Lung (tissue), 11 donors: ENCODE measurements at regions not wholly inside any gene's neighbourhood (a gene's known extent, or its start where the extent isn't known, plus 50 kb on each side); places are given as distances from the start of the nearest gene placed in this dataset.

ENCODE experiments used
- ATAC-seq: fragments of 200-7000 bp; cut with Tn5 transposase; one replicate; pipeline ENCODE4 v1.9.1; 2020; ENCODE audit warnings: moderate number of reproducible peaks; ENCODE audit not compliant: insufficient read depth, low FRiP score
- DNase-seq, 3 donors: peaks; one replicate each; pipeline ENCODE4 v3.0.0-alpha.2; 2013 to 2017
- H3K27ac ChIP-seq, 2 donors: one replicate each; pipeline ENCODE4 v1.5.1; 2013; ENCODE audit warnings: mild to moderate bottlenecking in 2 of 2, moderate library complexity in 2 of 2, control low read depth in 1 of 2, inconsistent platforms in 1 of 2, low read depth in 1 of 2, low read length in 1 of 2
- H3K27me3 ChIP-seq, 3 donors: one replicate each; pipeline ENCODE4 v1.5.1; 2013; ENCODE audit warnings: low read length in 2 of 3; ENCODE audit not compliant: control insufficient read depth in 3 of 3, insufficient read depth in 3 of 3
- H3K36me3 ChIP-seq, 4 donors: one replicate each; pipeline ENCODE4 v1.5.1; 2013; ENCODE audit warnings: low read length in 4 of 4, mild to moderate bottlenecking in 1 of 4, moderate library complexity in 1 of 4; ENCODE audit not compliant: control insufficient read depth in 4 of 4, insufficient read depth in 4 of 4
- H3K4me1 ChIP-seq, 5 donors: one replicate each; pipeline ENCODE4 v1.5.1; 2013; ENCODE audit warnings: low read length in 5 of 5, mild to moderate bottlenecking in 2 of 5, moderate library complexity in 1 of 5; ENCODE audit not compliant: control insufficient read depth in 5 of 5, insufficient read depth in 5 of 5
- H3K4me3 ChIP-seq: one replicate; pipeline ENCODE4 v1.5.1; 2013; ENCODE audit warnings: mild to moderate bottlenecking, control low read depth, moderate library complexity
- H3K9ac ChIP-seq, 2 donors: one replicate each; pipeline ENCODE4 v1.5.1; 2013; ENCODE audit warnings: low read length in 2 of 2, control low read depth in 1 of 2; ENCODE audit not compliant: insufficient read depth in 1 of 2
- H3K9me3 ChIP-seq, 4 donors: one replicate each; pipeline ENCODE4 v1.5.1; 2013; ENCODE audit warnings: low read length in 3 of 4, mild to moderate bottlenecking in 1 of 4, moderate library complexity in 1 of 4; ENCODE audit not compliant: control insufficient read depth in 4 of 4, insufficient read depth in 3 of 4
- CTCF ChIP-seq: IDR thresholded peaks from 2 replicates; pipeline ENCODE4 v1.5.1; 2012; ENCODE audit warnings: mild to moderate bottlenecking; ENCODE audit errors: control extremely low read depth, extremely low read depth
- WGBS, 2 donors: extraction: QIAGEN DNeasy Blood & Tissue Kit; methylation state at CpG; one replicate each; pipeline ENCODE4 v1.1.7; 2013; 5-methylcytosine and 5-hydroxymethylcytosine counted together
- donor health status: control.
- donor health status: control.
- donor health status: Bipolar disorder and iron deficiency.
- donor health status: healthy.
- donor health status: DM: yes; HTN: yes; CAD: no.

- Histone ChIP-seq H3K9ac (no peak overlapping the region), H3K4me3 (no peak overlapping the region), H3K27me3 (no peaks in the 10 kb centered on the region), H3K27ac (no peak overlapping the region), H3K4me1 (peaks cover 0 to 10% (median 0%) of the 10 kb centered on the region in 5 donors), H3K36me3 (no peaks in the 10 kb centered on the region), H3K9me3 (no peaks in the 10 kb centered on the region)
- no peak for ATAC-seq
- WGBS, 2 donors, result 55 to 91% methylated on average over 2 of the region's 2 CpGs
- peak in 1 of 3 donors; percentile 41 for DNase-seq
- TF ChIP-seq CTCF, result no peak
Measured at GRCh38 chr4:174398728-174399127, 115.0 kb downstream of the CEP44 start.

- DNase-seq (no peak), ATAC-seq (no peak)
- no peak for TF ChIP-seq CTCF
- no peak overlapping the region for H3K27ac ChIP-seq
- H3K9ac ChIP-seq, result no peak overlapping the region
- H3K4me3 ChIP-seq, result no peak overlapping the region
- peaks cover 0 to 2% (median 0%) of the 10 kb centered on the region in 5 donors for H3K4me1 ChIP-seq
- H3K36me3 ChIP-seq, result no peaks in the 10 kb centered on the region
- no peaks in the 10 kb centered on the region for H3K27me3 ChIP-seq
- 71 to 73% methylated on average over 3 of the region's 3 CpGs for WGBS, 2 donors
- no peaks in the 10 kb centered on the region for H3K9me3 ChIP-seq
Measured at GRCh38 chr4:174397366-174398155, 113.8 kb downstream of the CEP44 start.

GRCh38 chr4:174396599-174397110, 112.9 kb downstream of the CEP44 start:
- no peaks in the 10 kb centered on the region for H3K4me1 ChIP-seq
- TF ChIP-seq CTCF, result no peak
- WGBS, 2 donors, result 69 to 72% methylated on average over 5 of the region's 5 CpGs
- H3K27me3 ChIP-seq, result no peaks in the 10 kb centered on the region
- no peaks in the 10 kb centered on the region for H3K9me3 ChIP-seq
- H3K4me3 ChIP-seq, result no peak overlapping the region
- H3K9ac ChIP-seq, result no peak overlapping the region
- ATAC-seq, result no peak
- DNase-seq, result peak in 1 of 3 donors; percentile 37
- no peaks in the 10 kb centered on the region for H3K36me3 ChIP-seq
- no peak overlapping the region for H3K27ac ChIP-seq
